ENCODE measurements at regions not wholly inside any gene's neighbourhood (a gene's known extent, or its start where the extent isn't known, plus 50 kb on each side); places are given as distances from the start of the nearest gene placed in this dataset.

GRCh38 chr2:39508198-39508597 is 71.1 kb upstream of the MAP4K3 start:
- H3K9me3 Mint-ChIP-seq = no peaks in the 10 kb centered on the region
- H3K4me3 Mint-ChIP-seq = no peak overlapping the region
- H3K27me3 Mint-ChIP-seq (ENCODE audit: insufficient read depth) = no peaks in the 10 kb centered on the region
- H3K27ac ChIP-seq (ENCODE audit: low read depth, low read length) = no peak overlapping the region
- no peak overlapping the region for H3K9ac ChIP-seq (ENCODE audit: extremely low read depth, low read length, poor library complexity, severe bottlenecking)
- H3K4me3 ChIP-seq (ENCODE audit: low read length) = no peak overlapping the region
- no peaks in the 10 kb centered on the region for H3K27me3 ChIP-seq (ENCODE audit: control insufficient read depth, insufficient read depth, low read length, poor library complexity, severe bottlenecking)
- no peak for DNase-seq
- no peaks in the 10 kb centered on the region for H3K9me3 ChIP-seq (ENCODE audit: control insufficient read depth, low read length)
- H3K4me1 Mint-ChIP-seq = peaks cover 17% of the 10 kb centered on the region
- H3K27ac Mint-ChIP-seq = no peak overlapping the region
- no peaks in the 10 kb centered on the region for H3K36me3 ChIP-seq (ENCODE audit: control insufficient read depth, insufficient read depth, low read length)
- H3K36me3 Mint-ChIP-seq (ENCODE audit: low read depth) = no peaks in the 10 kb centered on the region
- TF ChIP-seq, protein P1, sequence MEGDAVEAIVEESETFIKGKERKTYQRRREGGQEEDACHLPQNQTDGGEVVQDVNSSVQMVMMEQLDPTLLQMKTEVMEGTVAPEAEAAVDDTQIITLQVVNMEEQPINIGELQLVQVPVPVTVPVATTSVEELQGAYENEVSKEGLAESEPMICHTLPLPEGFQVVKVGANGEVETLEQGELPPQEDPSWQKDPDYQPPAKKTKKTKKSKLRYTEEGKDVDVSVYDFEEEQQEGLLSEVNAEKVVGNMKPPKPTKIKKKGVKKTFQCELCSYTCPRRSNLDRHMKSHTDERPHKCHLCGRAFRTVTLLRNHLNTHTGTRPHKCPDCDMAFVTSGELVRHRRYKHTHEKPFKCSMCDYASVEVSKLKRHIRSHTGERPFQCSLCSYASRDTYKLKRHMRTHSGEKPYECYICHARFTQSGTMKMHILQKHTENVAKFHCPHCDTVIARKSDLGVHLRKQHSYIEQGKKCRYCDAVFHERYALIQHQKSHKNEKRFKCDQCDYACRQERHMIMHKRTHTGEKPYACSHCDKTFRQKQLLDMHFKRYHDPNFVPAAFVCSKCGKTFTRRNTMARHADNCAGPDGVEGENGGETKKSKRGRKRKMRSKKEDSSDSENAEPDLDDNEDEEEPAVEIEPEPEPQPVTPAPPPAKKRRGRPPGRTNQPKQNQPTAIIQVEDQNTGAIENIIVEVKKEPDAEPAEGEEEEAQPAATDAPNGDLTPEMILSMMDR (conservative IDR thresholded peaks at IDR 0.05) = no peak
- H3K4me1 ChIP-seq (ENCODE audit: control insufficient read depth, insufficient read depth, low read length) = no peaks in the 10 kb centered on the region
- 82 to 95% methylated on average over 2 to 4 of the region's 4 CpGs for WGBS, 2 experiments (ENCODE audit: insufficient coverage in 1 of 2, insufficient read length in 1 of 2)

DNA sequence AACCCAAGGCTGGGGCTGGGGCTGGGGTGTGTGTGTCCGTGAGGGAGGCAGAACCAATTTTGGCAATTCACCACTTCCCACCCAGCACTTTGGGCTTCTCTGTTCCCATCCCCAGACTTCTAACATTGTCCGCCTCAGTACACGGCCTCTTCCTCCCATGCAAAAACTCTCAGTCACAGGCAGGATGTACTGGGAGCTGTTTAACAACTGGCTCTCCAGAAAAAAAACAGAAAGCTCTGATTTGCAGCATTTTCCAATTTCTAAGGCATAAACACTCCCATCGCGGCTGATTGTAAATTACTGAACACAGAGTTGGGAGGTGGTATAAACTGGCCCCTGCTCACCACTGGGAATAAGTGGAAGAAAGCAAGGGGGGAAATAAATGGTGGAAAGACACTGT is 73.1 kb upstream of the MAP4K3 start:
- H3K4me1 ChIP-seq (ENCODE audit: control insufficient read depth, insufficient read depth, low read length) = no peaks in the 10 kb centered on the region
- no peaks in the 10 kb centered on the region for H3K27me3 Mint-ChIP-seq (ENCODE audit: insufficient read depth)
- TF ChIP-seq, protein P1 (conservative IDR thresholded peaks at IDR 0.05) = no peak
- H3K36me3 ChIP-seq (ENCODE audit: control insufficient read depth, insufficient read depth, low read length) = no peaks in the 10 kb centered on the region
- no peak overlapping the region for H3K4me3 ChIP-seq (ENCODE audit: low read length)
- no peaks in the 10 kb centered on the region for H3K36me3 Mint-ChIP-seq (ENCODE audit: low read depth)
- H3K27me3 ChIP-seq (ENCODE audit: control insufficient read depth, insufficient read depth, low read length, poor library complexity, severe bottlenecking) = no peaks in the 10 kb centered on the region
- peaks cover 21% of the 10 kb centered on the region for H3K4me1 Mint-ChIP-seq
- WGBS, 2 experiments (ENCODE audit: insufficient coverage in 1 of 2, insufficient read length in 1 of 2) = 88 to 97% methylated on average over 5 of the region's 5 CpGs
- H3K27ac ChIP-seq (ENCODE audit: low read depth, low read length) = no peak overlapping the region
- H3K9me3 ChIP-seq (ENCODE audit: control insufficient read depth, low read length) = no peaks in the 10 kb centered on the region
- no peak overlapping the region for H3K27ac Mint-ChIP-seq
- H3K9ac ChIP-seq (ENCODE audit: extremely low read depth, low read length, poor library complexity, severe bottlenecking) = no peak overlapping the region
- H3K9me3 Mint-ChIP-seq = no peaks in the 10 kb centered on the region
- H3K4me3 Mint-ChIP-seq = no peak overlapping the region
- no peak for DNase-seq

GRCh38 chr2:39511219-39511604 is 74.1 kb upstream of the MAP4K3 start:
- H3K4me3 Mint-ChIP-seq = no peak overlapping the region
- no peak overlapping the region for H3K9ac ChIP-seq (ENCODE audit: extremely low read depth, low read length, poor library complexity, severe bottlenecking)
- 92 to 93% methylated on average over 3 to 4 of the region's 4 CpGs for WGBS, 2 experiments (ENCODE audit: insufficient coverage in 1 of 2, insufficient read length in 1 of 2)
- peaks cover 32% of the 10 kb centered on the region for H3K4me1 Mint-ChIP-seq
- no peaks in the 10 kb centered on the region for H3K36me3 ChIP-seq (ENCODE audit: control insufficient read depth, insufficient read depth, low read length)
- TF ChIP-seq, protein P1 (conservative IDR thresholded peaks at IDR 0.05) = no peak
- peaks cover 7% of the 10 kb centered on the region for H3K4me1 ChIP-seq (ENCODE audit: control insufficient read depth, insufficient read depth, low read length)
- no peak overlapping the region for H3K27ac ChIP-seq (ENCODE audit: low read depth, low read length)
- no peaks in the 10 kb centered on the region for H3K27me3 ChIP-seq (ENCODE audit: control insufficient read depth, insufficient read depth, low read length, poor library complexity, severe bottlenecking)
- H3K9me3 ChIP-seq (ENCODE audit: control insufficient read depth, low read length) = no peaks in the 10 kb centered on the region
- H3K4me3 ChIP-seq (ENCODE audit: low read length) = no peak overlapping the region
- no peaks in the 10 kb centered on the region for H3K9me3 Mint-ChIP-seq
- H3K36me3 Mint-ChIP-seq (ENCODE audit: low read depth) = no peaks in the 10 kb centered on the region
- H3K27me3 Mint-ChIP-seq (ENCODE audit: insufficient read depth) = no peaks in the 10 kb centered on the region
- DNase-seq = no peak
- H3K27ac Mint-ChIP-seq = no peak overlapping the region

Measured in endodermal cell (in vitro differentiated cells).